Glutamatergic neuron (in vitro differentiated cells): ENCODE measurements at regions not wholly inside any gene's neighbourhood (a gene's known extent, or its start where the extent isn't known, plus 50 kb on each side); places are given as distances from the start of the nearest gene placed in this dataset.
A peak's percentile ranks its signal among the peaks of the same experiment; 100 is the strongest.
"Not testable (repeated sequence)": the region's sequence is repeated elsewhere in the genome, so short reads cannot be mapped to it uniquely, and the experiment has no call there.

ENCODE experiments used
- DNase-seq: peaks from one replicate; pipeline ENCODE4 v3.0.0; 2022
- H3K27ac Mint-ChIP-seq: one replicate; pipeline ENCODE4 v1.8.0; 2020; ENCODE audit warnings: mild to moderate bottlenecking, mixed read lengths, inconsistent platforms; ENCODE audit not compliant: unreplicated experiment
- H3K27me3 Mint-ChIP-seq: one replicate; pipeline ENCODE4 v1.8.0; 2020; ENCODE audit warnings: mild to moderate bottlenecking, moderate library complexity, mixed read lengths, inconsistent platforms; ENCODE audit not compliant: unreplicated experiment
- H3K36me3 Mint-ChIP-seq: one replicate; pipeline ENCODE4 v1.8.0; 2020; ENCODE audit warnings: mild to moderate bottlenecking, mixed read lengths, inconsistent platforms; ENCODE audit not compliant: unreplicated experiment
- H3K4me1 Mint-ChIP-seq: one replicate; pipeline ENCODE4 v1.8.0; 2020; ENCODE audit warnings: mild to moderate bottlenecking, low read depth, mixed read lengths, inconsistent platforms; ENCODE audit not compliant: unreplicated experiment
- H3K4me3 Mint-ChIP-seq: one replicate; pipeline ENCODE4 v1.8.0; 2020; ENCODE audit warnings: mild to moderate bottlenecking, mixed read lengths, inconsistent platforms; ENCODE audit not compliant: unreplicated experiment
- H3K9me3 Mint-ChIP-seq: one replicate; pipeline ENCODE4 v1.8.0; 2020; ENCODE audit warnings: mild to moderate bottlenecking, moderate library complexity, mixed read lengths, inconsistent platforms; ENCODE audit not compliant: unreplicated experiment
- CTCF ChIP-seq: fragments of 200-600 bp; sonication (generic); IDR thresholded peaks from one replicate; pipeline ENCODE4 v1.5.0; 2021; ENCODE audit not compliant: partially characterized antibody, unreplicated experiment

GRCh38 chr10:4151466-4151865 is 366.5 kb upstream of the KLF6 start:
- Mint-ChIP-seq H3K4me3 (no peak overlapping the region), H3K27ac (no peak overlapping the region), H3K9me3 (peaks cover 4% of the 10 kb centered on the region), H3K4me1 (no peaks in the 10 kb centered on the region), H3K36me3 (no peaks in the 10 kb centered on the region), H3K27me3 (no peaks in the 10 kb centered on the region)
- no peak for DNase-seq
- TF ChIP-seq CTCF, result no peak

DNA sequence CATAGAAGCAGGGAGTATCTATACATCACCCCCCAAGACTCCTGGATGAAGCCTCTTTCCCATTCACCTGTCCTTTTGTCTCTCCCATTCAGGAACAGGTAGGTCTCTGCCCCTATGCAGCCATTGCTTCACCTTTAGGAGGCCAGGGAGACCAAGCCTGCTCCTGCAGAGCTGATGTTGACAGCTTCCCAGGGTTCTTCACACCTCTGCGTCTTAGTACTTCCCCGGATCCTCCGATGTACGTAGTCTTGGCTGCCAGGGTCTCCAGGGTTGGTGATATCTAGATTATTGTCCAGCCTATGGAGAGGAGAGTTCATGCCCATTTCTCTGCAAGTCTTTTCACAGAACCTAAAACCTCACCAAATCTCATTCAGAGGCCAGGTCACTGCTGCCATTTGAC is 365.7 kb upstream of the KLF6 start:
- Mint-ChIP-seq H3K27me3 (no peaks in the 10 kb centered on the region), H3K4me1 (no peaks in the 10 kb centered on the region), H3K27ac (no peak overlapping the region), H3K9me3 (peaks cover 4% of the 10 kb centered on the region), H3K36me3 (no peaks in the 10 kb centered on the region), H3K4me3 (no peak overlapping the region)
- no peak for TF ChIP-seq CTCF
- no peak for DNase-seq

DNA sequence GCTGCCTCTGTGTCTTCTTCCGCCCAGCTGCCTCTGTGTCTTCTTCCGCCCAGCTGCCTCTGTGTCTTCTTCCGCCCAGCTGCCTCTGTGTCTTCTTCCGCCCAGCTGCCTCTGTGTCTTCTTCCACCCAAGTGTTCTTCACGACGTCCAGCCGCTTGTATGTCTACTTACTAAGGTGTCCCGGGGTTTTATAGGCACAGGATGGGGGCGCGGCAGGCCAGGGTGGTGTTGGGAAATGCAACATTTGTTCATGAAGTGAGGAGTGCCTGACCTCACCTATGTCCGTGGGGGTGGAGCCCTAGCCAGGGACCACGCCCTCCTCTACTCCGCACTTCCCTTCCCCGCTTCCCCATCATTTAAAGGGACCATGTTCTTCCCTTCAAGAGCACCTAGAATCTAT is 364.5 kb upstream of the KLF6 start:
- H3K9me3 Mint-ChIP-seq, H3K27me3 Mint-ChIP-seq, DNase-seq, H3K4me3 Mint-ChIP-seq, H3K4me1 Mint-ChIP-seq, H3K36me3 Mint-ChIP-seq: not testable (repeated sequence)
- H3K27ac Mint-ChIP-seq, result peak overlapping the region; percentile 33

DNA sequence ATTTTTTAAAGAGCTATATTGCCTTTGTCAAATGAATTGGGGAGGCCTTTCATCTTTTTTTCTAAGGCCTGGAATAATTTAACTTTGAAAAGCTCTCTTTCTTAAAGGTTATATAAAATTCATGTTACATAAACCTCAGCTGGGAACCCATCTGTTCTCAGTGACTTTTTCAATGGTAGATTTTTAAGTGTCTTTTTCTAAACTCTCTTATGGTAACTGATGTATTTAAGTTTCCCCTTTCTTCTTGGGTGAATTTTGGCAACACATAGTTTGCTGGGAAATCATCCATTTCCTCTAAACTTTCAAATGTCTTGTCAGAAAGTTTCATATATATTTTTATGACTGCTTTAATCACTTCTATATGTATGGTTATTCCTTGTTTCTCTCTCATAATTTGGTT is 362.2 kb upstream of the KLF6 start:
- H3K36me3 Mint-ChIP-seq, result peaks cover under 1% of the 10 kb centered on the region
- TF ChIP-seq CTCF, result no peak
- no peak for DNase-seq
- peaks cover 4% of the 10 kb centered on the region for H3K9me3 Mint-ChIP-seq
- H3K27me3 Mint-ChIP-seq, result peaks cover 1% of the 10 kb centered on the region
- H3K27ac Mint-ChIP-seq, result no peak overlapping the region
- peaks cover 4% of the 10 kb centered on the region for H3K4me1 Mint-ChIP-seq
- no peak overlapping the region for H3K4me3 Mint-ChIP-seq

- Mint-ChIP-seq H3K36me3 (peaks cover 11% of the 10 kb centered on the region), H3K9me3 (peaks cover 4% of the 10 kb centered on the region), H3K27ac (no peak overlapping the region), H3K4me1 (peaks cover 4% of the 10 kb centered on the region), H3K27me3 (peaks cover 3% of the 10 kb centered on the region), H3K4me3 (no peak overlapping the region)
- TF ChIP-seq CTCF, result no peak
- DNase-seq, result no peak
Measured at GRCh38 chr10:4144817-4145216, 359.8 kb upstream of the KLF6 start.

- Mint-ChIP-seq H3K27me3 (peaks cover 3% of the 10 kb centered on the region), H3K4me1 (peaks cover 4% of the 10 kb centered on the region), H3K4me3 (no peak overlapping the region), H3K36me3 (peaks cover 11% of the 10 kb centered on the region), H3K27ac (no peak overlapping the region), H3K9me3 (peaks cover 2% of the 10 kb centered on the region)
- TF ChIP-seq CTCF, result no peak
- DNase-seq, result no peak
Measured at GRCh38 chr10:4141471-4141870, 356.5 kb upstream of the KLF6 start.
